Right lobe of liver (tissue), 6 donors: ENCODE measurements at regions not wholly inside any gene's neighbourhood (a gene's known extent, or its start where the extent isn't known, plus 50 kb on each side); places are given as distances from the start of the nearest gene placed in this dataset.

Experiments
- ATAC-seq, 4 donors: fragments of 200-7000 bp; cut with Tn5 transposase; one replicate each; pipeline ENCODE4 v1.9.1; 2020; ENCODE audit warnings: mild to moderate bottlenecking in 4 of 4, moderate library complexity in 4 of 4
- DNase-seq, 3 donors: peaks; one replicate each; pipeline ENCODE4 v3.0.0-alpha.2; 2020
- H3K27ac ChIP-seq, 3 donors: fragments of 200-600 bp; one replicate each; pipeline ENCODE4 v1.8.0; 2022
- H3K27me3 ChIP-seq, 2 donors: fragments of 200-600 bp; one replicate each; pipeline ENCODE4 v1.8.0; 2022
- H3K36me3 ChIP-seq, 4 donors: fragments of 200-600 bp; sonication (generic) in 1 of 4; one replicate each; pipeline versions ENCODE4 v1.5.1 to v1.8.0; 2017 to 2022; ENCODE audit warnings: control low read depth in 1 of 4
- H3K4me1 ChIP-seq, 4 donors: fragments of 200-600 bp; sonication (generic) in 1 of 4; one replicate each; pipeline versions ENCODE4 v1.5.1 to v1.8.0; 2017 to 2022; ENCODE audit warnings: control low read depth in 1 of 4
- H3K4me3 ChIP-seq, 3 donors: fragments of 200-600 bp; one replicate each; pipeline ENCODE4 v1.8.0; 2022
- H3K9me3 ChIP-seq, 4 donors: fragments of 200-600 bp; sonication (generic) in 1 of 4; one replicate each; pipeline versions ENCODE4 v1.5.1 to v1.8.0; 2017 to 2022; ENCODE audit warnings: control low read depth in 1 of 4
- CTCF ChIP-seq, 4 donors: fragments of 200-600 bp in 3 of 4; fragments of 450-650 bp in 1 of 4; IDR thresholded peaks; one replicate each; pipeline versions ENCODE4 v1.5.1 to v1.8.0; 2016 to 2022; ENCODE audit warnings: antibody characterized with exemption in 4 of 4, mild to moderate bottlenecking in 2 of 4
- POLR2A ChIP-seq: fragments of 450-650 bp; IDR thresholded peaks from one replicate; pipeline ENCODE4 v1.6.1; 2017; ENCODE audit warnings: antibody characterized with exemption, mild to moderate bottlenecking
- whole genome bisulfite sequencing: methylation state at CpG from one replicate; pipeline ENCODE4 v1.1.6; 2018; ENCODE audit warnings: low coverage, low lambda C conversion rate; ENCODE audit not compliant: insufficient coverage; ENCODE audit errors: missing lambda C conversion rate; 5-methylcytosine and 5-hydroxymethylcytosine counted together
- intact Hi-C, 2 donors: fragments of 100-400 bp; cut with DNase I; formaldehyde crosslinking; loops; one replicate each; pipeline versions ENCODE4 v1.11.2 to v1.14.1; 2022
- donor health status: DM: no; HTN: yes; CAD: no.
- donor health status: DM: no; HTN: no; CAD: no.
- donor health status: DM: no; HTN: no; CAD: no.
- donor health status: DM: no; HTN: yes; CAD: no.
- donor health status: DM: no; HTN: yes; CAD: no.

GRCh38 chr17:72487731-72488494 lies 367.1 kb downstream of the SOX9 start:
- no peak overlapping the region for H3K27ac ChIP-seq

GRCh38 chr17:72488555-72489271 lies 367.9 kb downstream of the SOX9 start:
- H3K4me3 ChIP-seq = no peak overlapping the region
- ATAC-seq (no peak), DNase-seq (peak in 1 of 3 donors; percentile 4)
- no peak overlapping the region for H3K27ac ChIP-seq
- H3K27me3 ChIP-seq = no peaks in the 10 kb centered on the region
- no peak for TF ChIP-seq CTCF (IDR thresholded peaks at IDR 0.05)
- no peak for TF ChIP-seq POLR2A
- H3K36me3 ChIP-seq = no peaks in the 10 kb centered on the region
- peaks cover 0 to 4% (median 0%) of the 10 kb centered on the region in 4 donors for H3K4me1 ChIP-seq
- WGBS = 47% methylated on average over 11 of the region's 11 CpGs
- no peaks in the 10 kb centered on the region for H3K9me3 ChIP-seq
- intact Hi-C loops = no loop called here

More at GRCh38 chr17:72487731-72488494, 367.1 kb downstream of the SOX9 start:
- no peaks in the 10 kb centered on the region for H3K36me3 ChIP-seq
- H3K9me3 ChIP-seq = no peaks in the 10 kb centered on the region
- no peak overlapping the region for H3K4me3 ChIP-seq
- H3K27me3 ChIP-seq = no peaks in the 10 kb centered on the region
- TF ChIP-seq POLR2A (no peak), CTCF (IDR thresholded peaks at IDR 0.05) (no peak)
- no peak for ATAC-seq
- 42% methylated on average over 11 of the region's 19 CpGs for WGBS
- intact Hi-C loops = no loop called here
- DNase-seq = peak in 1 of 3 donors; percentile 31
- peaks cover 0 to under 1% (median 0%) of the 10 kb centered on the region in 4 donors for H3K4me1 ChIP-seq

GRCh38 chr17:72489272-72489641 lies 368.4 kb downstream of the SOX9 start:
- no peak for TF ChIP-seq POLR2A
- TF ChIP-seq CTCF (IDR thresholded peaks at IDR 0.05) = no peak
- no peaks in the 10 kb centered on the region for H3K27me3 ChIP-seq
- DNase-seq (peak in 1 of 3 donors; percentile 10), ATAC-seq (no peak)
- H3K27ac ChIP-seq = no peak overlapping the region
- no peak overlapping the region for H3K4me3 ChIP-seq
- H3K36me3 ChIP-seq = no peaks in the 10 kb centered on the region
- WGBS = 32% methylated on average over 4 of the region's 5 CpGs
- intact Hi-C loops = no loop called here
- H3K9me3 ChIP-seq = no peaks in the 10 kb centered on the region
- peaks cover 0 to 4% (median 0%) of the 10 kb centered on the region in 4 donors for H3K4me1 ChIP-seq

- 61% methylated on average over 2 of the region's 2 CpGs for WGBS
- ATAC-seq (no peak), DNase-seq (no peak)
- TF ChIP-seq POLR2A (no peak), CTCF (IDR thresholded peaks at IDR 0.05) (no peak)
- no peaks in the 10 kb centered on the region for H3K27me3 ChIP-seq
- no peak overlapping the region for H3K4me3 ChIP-seq
- no peaks in the 10 kb centered on the region for H3K36me3 ChIP-seq
- peaks cover 0 to 4% (median 0%) of the 10 kb centered on the region in 4 donors for H3K4me1 ChIP-seq
- intact Hi-C loops = no loop called here
- no peaks in the 10 kb centered on the region for H3K9me3 ChIP-seq
- no peak overlapping the region for H3K27ac ChIP-seq
Measured at GRCh38 chr17:72491102-72491501, 370.3 kb downstream of the SOX9 start.
